NCI-H82 (cell line): ENCODE measurements at regions not wholly inside any gene's neighbourhood (a gene's known extent, or its start where the extent isn't known, plus 50 kb on each side); places are given as distances from the start of the nearest gene placed in this dataset.

Experiments used
- DNase-seq: peaks from one replicate; lab custom pipeline; 2025; lab: John Stamatoyannopoulos, UW

GRCh38 chr2:13103151-13103550, 386.4 kb downstream of the TRIB2 start:
- DNase-seq = no peak

- no peak for DNase-seq
These were observed 387.2 kb downstream of the TRIB2 start for GRCh38 chr2:13103778-13104493.

GRCh38 chr2:13104723-13105122, 388.0 kb downstream of the TRIB2 start:
- DNase-seq = no peak

GRCh38 chr2:13106302-13106701, 389.6 kb downstream of the TRIB2 start:
- peak; percentile 22 for DNase-seq

GRCh38 chr2:13109516-13109915, 392.8 kb downstream of the TRIB2 start:
- no peak for DNase-seq

GRCh38 chr2:13110825-13111224, 394.1 kb downstream of the TRIB2 start:
- DNase-seq = no peak

GRCh38 chr2:13113002-13113401, 396.3 kb downstream of the TRIB2 start:
- peak; percentile 89 for DNase-seq

GRCh38 chr2:13114391-13114790, 397.7 kb downstream of the TRIB2 start:
- peak; percentile 97 for DNase-seq

- no peak for DNase-seq
These were observed 398.9 kb downstream of the TRIB2 start for GRCh38 chr2:13115643-13116042.

- no peak for DNase-seq
These were observed 404.4 kb downstream of the TRIB2 start for GRCh38 chr2:13121096-13121495.

GRCh38 chr2:13128139-13128538, 411.4 kb downstream of the TRIB2 start:
- DNase-seq = no peak

- DNase-seq = no peak
These were observed 418.6 kb downstream of the TRIB2 start for GRCh38 chr2:13135369-13135768.

GRCh38 chr2:13135856-13136255, 419.1 kb downstream of the TRIB2 start:
- DNase-seq = no peak

GRCh38 chr2:13137679-13138078, 420.9 kb downstream of the TRIB2 start:
- no peak for DNase-seq

GRCh38 chr2:13141315-13141714, 424.6 kb downstream of the TRIB2 start:
- DNase-seq = no peak

- no peak for DNase-seq
These were observed 426.7 kb downstream of the TRIB2 start for GRCh38 chr2:13143451-13143850.

GRCh38 chr2:13156916-13157315, 440.2 kb downstream of the TRIB2 start:
- no peak for DNase-seq

GRCh38 chr2:13158466-13158865, 441.7 kb downstream of the TRIB2 start:
- no peak for DNase-seq

- no peak for DNase-seq
These were observed 464.0 kb downstream of the TRIB2 start for GRCh38 chr2:13180729-13181128.

GRCh38 chr2:13193075-13193474, 476.3 kb downstream of the TRIB2 start:
- DNase-seq = peak; percentile 52

GRCh38 chr2:13193900-13194299, 477.2 kb downstream of the TRIB2 start:
- peak; percentile 68 for DNase-seq

- DNase-seq = no peak
These were observed 478.5 kb downstream of the TRIB2 start for GRCh38 chr2:13195270-13195669.

GRCh38 chr2:13197248-13197647, 480.5 kb downstream of the TRIB2 start:
- DNase-seq = no peak

GRCh38 chr2:13201924-13202323, 485.2 kb downstream of the TRIB2 start:
- DNase-seq = peak; percentile 23
